ENCODE measurements at regions not wholly inside any gene's neighbourhood (a gene's known extent, or its start where the extent isn't known, plus 50 kb on each side); places are given as distances from the start of the nearest gene placed in this dataset.

GRCh38 chrX:74090049-74090448 lies 213.9 kb upstream of the ZCCHC13 start:
- TF ChIP-seq CTCF (conservative IDR thresholded peaks at IDR 0.05; ENCODE audit: low read length) (no peak), EZH2phosphoT487 (IDR thresholded peaks at IDR 0.05; ENCODE audit: borderline replicate concordance, low read depth, low read length) (no peak)
